NCI-H2227 (cell line): ENCODE measurements at regions not wholly inside any gene's neighbourhood (a gene's known extent, or its start where the extent isn't known, plus 50 kb on each side); places are given as distances from the start of the nearest gene placed in this dataset.

Experiments used
- DNase-seq: peaks from one replicate; lab custom pipeline; 2025; ENCODE audit not compliant: unreplicated experiment; lab: John Stamatoyannopoulos, UW

DNA sequence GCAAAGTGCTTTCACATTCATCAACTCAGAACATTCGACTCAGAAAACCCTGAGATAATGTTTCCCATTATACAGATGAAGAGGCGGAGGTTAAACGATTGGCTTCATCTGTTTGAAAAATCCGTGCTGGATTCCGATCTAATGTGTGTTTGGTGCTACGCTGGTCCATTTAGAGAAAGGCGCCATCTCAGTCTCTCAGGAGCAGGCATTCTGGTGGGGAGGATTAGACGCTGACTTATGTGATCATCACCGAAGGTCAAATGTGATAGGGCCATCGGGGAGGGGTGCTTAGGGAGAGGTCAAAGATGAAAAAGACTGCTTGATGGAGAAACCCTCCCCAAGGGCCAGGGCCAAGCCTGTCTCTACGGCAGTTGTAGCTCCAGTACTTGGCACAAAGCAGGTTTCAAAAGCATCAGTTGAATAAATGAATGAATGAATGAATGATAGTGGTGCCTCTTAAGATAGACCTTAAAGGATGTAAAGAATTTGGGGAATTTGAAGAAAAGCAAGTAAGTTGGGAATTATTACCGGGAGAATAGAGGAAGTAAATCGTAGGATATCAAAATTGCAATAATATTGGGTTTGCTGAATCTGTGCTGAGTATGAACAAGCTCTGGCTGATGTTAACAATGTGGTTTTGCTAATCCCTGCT lies 160.6 kb upstream of the SHB start:
- no peak for DNase-seq

DNA sequence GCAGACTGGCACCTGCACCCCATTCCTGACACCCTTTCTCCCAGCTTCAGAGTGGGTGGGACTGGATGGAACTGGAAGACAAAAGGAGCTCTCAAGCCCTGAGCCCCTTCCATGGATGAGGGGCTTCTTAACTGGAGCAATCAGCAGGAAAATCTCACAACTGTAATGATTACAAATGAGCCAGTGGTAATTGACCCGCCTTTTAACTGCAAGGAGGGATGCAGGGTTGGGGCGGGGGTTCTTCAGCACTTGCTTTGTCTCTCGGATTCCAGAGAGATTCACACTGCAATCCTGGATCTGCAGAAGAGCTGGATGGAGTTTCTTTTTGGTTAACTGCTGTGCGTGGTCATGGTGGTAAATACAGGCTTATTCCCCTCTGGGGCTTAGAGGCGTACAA lies 160.1 kb upstream of the SHB start:
- no peak for DNase-seq

GRCh38 chr9:38228331-38229103 lies 159.5 kb upstream of the SHB start:
- DNase-seq = no peak

- DNase-seq = no peak
Observed at GRCh38 chr9:38227656-38228055, 158.6 kb upstream of the SHB start.

GRCh38 chr9:38227061-38227540 lies 158.1 kb upstream of the SHB start:
- DNase-seq = peak; percentile 88

GRCh38 chr9:38226491-38226951 lies 157.5 kb upstream of the SHB start:
- DNase-seq = peak; percentile 72

DNA sequence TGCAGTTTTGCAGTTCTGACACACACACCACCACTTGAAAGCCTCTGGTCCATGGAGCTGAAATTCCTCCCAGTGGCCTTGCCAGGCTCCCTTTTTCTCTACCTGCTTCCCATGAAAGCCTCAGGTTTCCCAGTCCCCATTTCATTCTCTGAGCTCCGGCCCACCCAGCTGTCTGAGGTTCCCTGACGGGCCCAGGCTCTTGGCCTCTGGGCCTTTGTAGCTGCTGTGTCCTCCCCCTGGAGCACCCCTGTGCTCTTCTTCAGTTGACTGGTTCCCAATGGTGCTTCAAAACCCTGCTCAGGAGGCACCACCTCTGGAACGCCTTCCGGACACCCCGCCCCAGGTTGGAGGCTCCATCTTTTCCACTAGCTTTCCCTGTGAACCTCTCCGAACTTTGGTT lies 155.9 kb upstream of the SHB start:
- DNase-seq = no peak

DNA sequence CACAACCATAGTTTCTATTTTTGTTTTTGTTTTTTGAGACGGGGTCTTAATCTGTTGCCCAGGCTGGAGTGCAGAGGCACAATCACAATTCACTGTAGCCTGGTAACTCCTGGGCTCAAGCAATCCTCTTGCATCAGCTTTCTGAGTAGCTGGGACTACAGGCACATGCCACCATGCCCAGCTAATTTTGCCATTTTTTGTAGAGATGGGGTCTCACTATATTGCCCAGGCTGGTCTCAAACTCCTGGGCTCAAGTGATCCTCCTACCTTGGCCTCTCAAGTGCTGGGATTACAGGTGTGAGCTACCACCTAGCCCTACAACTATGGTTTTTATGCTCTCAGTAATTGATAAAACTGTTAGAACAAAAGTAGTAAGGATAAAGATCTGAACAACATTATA lies 147.5 kb upstream of the SHB start:
- no peak for DNase-seq

DNA sequence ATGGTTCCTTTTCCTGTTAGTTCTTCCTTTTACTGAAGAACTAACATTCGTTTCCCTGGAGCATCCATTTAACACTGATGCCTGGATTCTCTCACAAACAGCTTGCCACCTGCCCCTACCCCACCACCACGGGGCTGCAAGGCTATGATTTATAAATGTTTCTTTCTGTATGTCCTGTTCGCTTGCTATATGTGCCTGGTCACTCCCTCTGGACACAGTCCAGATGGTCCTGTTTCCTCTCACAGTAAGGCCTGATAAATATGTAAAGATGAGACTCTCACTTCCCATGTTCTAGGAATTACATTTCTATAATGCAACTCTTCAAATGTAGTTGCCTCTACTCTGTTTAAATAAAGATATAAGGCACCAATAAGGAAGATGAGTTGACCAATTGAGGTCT lies 146.4 kb upstream of the SHB start:
- no peak for DNase-seq

- no peak for DNase-seq
Observed at GRCh38 chr9:38214432-38214831, 145.4 kb upstream of the SHB start.

DNA sequence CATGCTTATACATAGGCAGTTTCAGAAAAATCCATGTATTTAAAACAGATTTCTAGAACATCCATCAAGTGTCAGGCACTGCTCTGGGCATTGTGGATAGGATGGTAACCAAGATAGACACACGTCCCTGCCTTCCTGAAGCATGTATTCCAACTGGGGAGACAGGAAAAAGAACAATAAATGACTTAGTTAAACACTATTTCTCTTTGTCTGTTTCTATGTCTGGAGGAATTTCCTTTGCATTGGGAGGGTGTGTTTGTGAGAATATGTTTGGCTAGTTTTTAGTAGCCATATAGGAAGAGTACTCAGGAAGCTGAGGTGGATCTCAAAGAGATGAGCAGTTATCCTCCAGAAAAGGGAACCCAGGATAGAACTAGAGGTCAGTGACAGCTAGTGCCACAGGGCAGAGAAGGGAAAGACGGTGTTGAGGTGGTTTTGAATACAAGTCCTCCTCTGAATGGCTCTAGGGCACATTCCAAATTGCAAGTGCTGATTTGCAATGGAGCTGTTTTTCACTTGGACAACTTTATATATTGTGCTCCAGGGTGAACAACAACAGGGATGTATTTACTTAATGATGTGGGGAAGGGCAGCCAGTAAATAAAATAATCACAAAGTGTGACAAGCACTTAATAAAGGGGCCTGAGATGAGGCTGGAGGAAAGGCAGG lies 144.7 kb upstream of the SHB start:
- DNase-seq = no peak

- no peak for DNase-seq
Observed at GRCh38 chr9:38212016-38212415, 143.0 kb upstream of the SHB start.

DNA sequence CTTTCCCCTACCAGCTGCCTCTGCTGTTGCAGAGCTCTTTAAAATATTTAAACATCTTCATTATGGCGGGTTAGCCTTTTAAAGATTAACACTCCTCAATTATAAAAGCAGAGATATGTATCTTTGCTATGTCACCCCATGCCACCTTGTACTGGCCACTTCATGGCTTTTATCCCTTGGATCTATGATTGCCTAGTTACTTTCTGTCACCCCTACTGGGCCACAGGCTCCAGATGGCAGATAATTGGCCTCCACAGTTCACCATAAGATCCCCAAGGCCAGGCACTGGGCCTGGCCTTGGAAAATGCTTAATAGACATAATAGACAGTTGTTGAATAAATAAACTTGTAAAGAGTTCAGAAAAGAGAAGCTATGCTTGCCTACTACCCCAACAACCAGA lies 142.0 kb upstream of the SHB start:
- no peak for DNase-seq

GRCh38 chr9:38208206-38208901 lies 139.3 kb upstream of the SHB start:
- DNase-seq = no peak

DNA sequence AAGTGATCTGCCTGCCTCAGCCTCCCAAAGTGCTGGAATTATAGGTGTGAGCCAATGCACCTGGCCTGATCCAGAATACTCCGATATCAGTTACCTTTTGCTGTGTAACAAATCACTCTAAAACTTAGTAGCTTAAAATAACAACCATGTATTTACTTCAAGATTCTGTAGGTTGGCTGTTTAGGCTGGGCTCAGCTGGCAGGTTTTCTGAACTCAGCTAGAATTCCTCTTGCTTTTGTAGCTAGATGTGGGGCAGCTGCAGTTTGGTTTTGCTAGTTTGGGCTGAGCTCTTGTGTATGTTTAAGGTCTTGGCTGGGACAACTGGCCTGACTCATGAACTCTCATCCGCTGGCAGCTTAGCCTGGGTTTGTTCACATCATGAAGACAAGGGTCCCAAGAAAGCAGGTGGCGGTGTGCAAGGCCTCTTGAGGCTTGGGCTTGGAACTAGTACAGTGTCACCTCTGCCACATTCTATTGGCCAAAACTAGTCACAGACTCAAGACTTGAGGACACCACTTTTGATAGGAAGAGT lies 138.3 kb upstream of the SHB start:
- no peak for DNase-seq

GRCh38 chr9:38205279-38205678 lies 136.3 kb upstream of the SHB start:
- DNase-seq = no peak

DNA sequence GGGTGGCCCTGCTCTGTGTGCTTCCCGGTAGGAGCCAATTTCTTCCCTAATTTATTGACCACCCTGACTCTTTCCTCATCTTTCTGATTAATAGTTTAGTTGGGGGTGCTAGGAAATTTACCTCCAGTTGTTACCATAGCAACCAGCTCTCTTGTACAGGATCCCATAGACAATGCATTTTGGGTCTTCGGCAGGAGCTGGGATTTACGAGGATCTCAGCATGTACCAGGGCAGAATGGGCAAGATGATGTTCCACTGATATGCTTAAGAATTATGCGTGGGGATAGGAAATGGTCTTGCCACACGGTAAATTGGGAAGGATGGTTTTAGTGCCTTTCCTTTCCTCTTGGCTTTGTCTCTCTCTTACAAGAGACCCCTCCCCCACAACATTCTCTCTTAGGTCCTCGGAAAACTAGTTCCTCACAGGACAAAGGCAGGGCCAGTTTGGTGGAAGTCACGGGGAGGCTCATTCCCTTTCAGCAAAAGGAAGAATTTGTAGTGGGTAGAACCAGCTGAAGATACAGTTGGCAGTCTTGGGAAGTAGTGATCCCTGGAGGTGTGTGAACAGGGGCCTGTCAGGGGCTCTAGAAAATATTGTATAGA lies 133.4 kb upstream of the SHB start:
- DNase-seq = no peak

GRCh38 chr9:38201844-38202243 lies 132.8 kb upstream of the SHB start:
- no peak for DNase-seq

DNA sequence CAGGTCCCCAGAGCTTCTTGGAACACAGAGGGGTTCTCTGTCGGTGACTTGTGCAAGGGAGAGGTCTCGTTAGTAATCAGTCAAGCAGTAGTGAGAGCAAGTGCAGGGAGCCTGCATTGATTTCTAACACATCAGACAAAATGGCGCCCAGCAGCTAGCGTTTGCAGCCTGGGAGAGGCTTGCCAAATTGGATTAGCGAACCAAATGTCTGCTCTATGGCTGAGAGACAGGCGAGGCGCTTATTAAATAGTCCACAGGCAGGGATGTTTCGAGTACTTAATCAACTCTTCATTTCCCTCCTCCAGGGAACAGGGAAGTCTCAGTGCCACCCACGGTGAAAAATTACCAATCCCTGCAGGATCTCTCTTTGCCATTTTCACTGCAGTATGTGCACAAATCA lies 131.4 kb upstream of the SHB start:
- DNase-seq = peak; percentile 65

- no peak for DNase-seq
Observed at GRCh38 chr9:38198140-38198539, 129.1 kb upstream of the SHB start.

DNA sequence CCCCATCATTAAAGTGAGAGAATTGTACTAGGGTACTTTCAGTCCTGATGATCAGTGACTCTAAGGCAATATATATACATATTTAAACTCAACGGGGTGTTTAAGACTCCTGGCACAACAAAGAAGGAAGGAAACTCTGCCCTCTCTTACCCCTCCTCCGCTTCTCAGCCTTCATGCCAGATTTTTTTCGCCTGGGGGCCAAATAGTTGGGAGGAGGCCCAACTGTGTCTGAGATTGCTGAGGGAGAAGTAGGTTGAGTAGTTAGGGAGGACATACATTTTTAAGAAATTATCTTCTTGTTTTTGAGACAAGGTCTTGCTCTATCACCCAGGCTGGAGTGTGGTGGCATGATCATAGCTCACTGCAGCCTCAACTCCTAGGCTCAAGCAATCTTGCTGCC lies 127.7 kb upstream of the SHB start:
- DNase-seq = no peak
